ENCODE measurements at regions not wholly inside any gene's neighbourhood (a gene's known extent, or its start where the extent isn't known, plus 50 kb on each side); places are given as distances from the start of the nearest gene placed in this dataset.
A peak's percentile ranks its signal among the peaks of the same experiment; 100 is the strongest.

DNA sequence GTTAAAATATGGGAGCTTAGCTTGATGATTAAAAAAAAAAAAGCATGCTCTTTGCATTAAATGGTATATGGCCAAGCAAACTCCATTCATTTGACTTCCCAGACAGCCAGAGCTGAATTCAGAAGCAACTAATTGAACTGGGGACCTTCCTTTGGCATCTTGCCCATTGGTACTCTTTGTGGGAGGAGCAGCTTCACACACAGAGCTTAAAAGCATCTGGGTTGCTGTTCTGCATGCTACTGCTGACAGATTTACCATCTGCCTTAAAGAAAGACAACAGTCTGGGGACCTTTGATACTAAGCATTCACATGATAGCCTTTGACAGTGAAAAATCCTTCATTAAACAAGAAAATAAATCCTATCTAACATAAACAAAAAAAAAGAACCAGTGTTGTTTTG lies 977.9 kb downstream of the TMTC2 start:
- no peak for TF ChIP-seq POLR2AphosphoS5 (IDR thresholded peaks at IDR 0.05; ENCODE audit: borderline replicate concordance, low read depth, low read length)
- no peak for TF ChIP-seq EZH2 (IDR thresholded peaks at IDR 0.05)
- TF ChIP-seq FOXP2 (optimal IDR thresholded peaks at IDR 0.05; ENCODE audit: control extremely low read depth, extremely low read length, insufficient read depth) = no peak
- Histone ChIP-seq H3K9me3 (ENCODE audit: low read depth, low read length) (no peaks in the 10 kb centered on the region), H3K4me3 (no peak overlapping the region), H3K27ac (no peak overlapping the region), H3K9ac (ENCODE audit: insufficient read length) (no peak overlapping the region), H3K36me3 (ENCODE audit: insufficient read depth, low read length) (no peaks in the 10 kb centered on the region)
- DNase-seq (ENCODE audit: low read depth, low spot score) = peak; percentile 3

- no peak for DNase-seq (ENCODE audit: low read depth, low spot score)
- Histone ChIP-seq H3K36me3 (ENCODE audit: insufficient read depth, low read length) (no peaks in the 10 kb centered on the region), H3K9me3 (ENCODE audit: low read depth, low read length) (no peaks in the 10 kb centered on the region), H3K27ac (no peak overlapping the region), H3K4me3 (no peak overlapping the region), H3K9ac (ENCODE audit: insufficient read length) (no peak overlapping the region)
- TF ChIP-seq FOXP2 (optimal IDR thresholded peaks at IDR 0.05; ENCODE audit: control extremely low read depth, extremely low read length, insufficient read depth) (no peak), POLR2AphosphoS5 (IDR thresholded peaks at IDR 0.05; ENCODE audit: borderline replicate concordance, low read depth, low read length) (no peak), EZH2 (IDR thresholded peaks at IDR 0.05) (no peak)
These were observed 974.1 kb downstream of the TMTC2 start for GRCh38 chr12:83660727-83661358.

DNA sequence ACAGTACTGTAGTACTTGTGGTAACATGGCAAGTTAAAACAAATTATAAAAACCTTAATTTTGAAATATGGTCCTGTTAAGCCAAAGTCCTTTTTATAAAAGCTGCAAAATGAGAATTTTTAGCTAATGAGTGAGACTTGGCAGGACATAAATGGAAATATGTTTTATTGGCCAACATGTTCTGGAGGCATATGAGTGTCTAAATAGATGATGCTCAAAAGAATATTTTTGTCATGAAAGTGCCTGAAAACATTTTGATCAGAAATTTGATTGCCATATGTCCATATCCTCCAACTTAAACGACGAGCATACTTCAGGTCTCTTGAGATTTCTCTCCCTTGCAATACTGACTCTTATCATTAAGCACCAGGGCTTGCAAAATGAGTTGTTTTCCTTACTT lies 972.6 kb downstream of the TMTC2 start:
- H3K9me3 ChIP-seq (ENCODE audit: low read depth, low read length) = no peaks in the 10 kb centered on the region
- H3K36me3 ChIP-seq (ENCODE audit: insufficient read depth, low read length) = no peaks in the 10 kb centered on the region
- DNase-seq (ENCODE audit: low read depth, low spot score) = no peak
- no peak overlapping the region for H3K4me3 ChIP-seq
- no peak overlapping the region for H3K9ac ChIP-seq (ENCODE audit: insufficient read length)
- TF ChIP-seq FOXP2 (optimal IDR thresholded peaks at IDR 0.05; ENCODE audit: control extremely low read depth, extremely low read length, insufficient read depth) (no peak), EZH2 (IDR thresholded peaks at IDR 0.05) (no peak), POLR2AphosphoS5 (IDR thresholded peaks at IDR 0.05; ENCODE audit: borderline replicate concordance, low read depth, low read length) (no peak)
- H3K27ac ChIP-seq = no peak overlapping the region

GRCh38 chr12:83656004-83656403 lies 969.3 kb downstream of the TMTC2 start:
- Histone ChIP-seq H3K36me3 (ENCODE audit: insufficient read depth, low read length) (no peaks in the 10 kb centered on the region), H3K27ac (no peak overlapping the region), H3K9ac (ENCODE audit: insufficient read length) (no peak overlapping the region), H3K4me3 (no peak overlapping the region), H3K9me3 (ENCODE audit: low read depth, low read length) (no peaks in the 10 kb centered on the region)
- no peak for DNase-seq (ENCODE audit: low read depth, low spot score)
- TF ChIP-seq FOXP2 (optimal IDR thresholded peaks at IDR 0.05; ENCODE audit: control extremely low read depth, extremely low read length, insufficient read depth) (no peak), EZH2 (IDR thresholded peaks at IDR 0.05) (no peak), POLR2AphosphoS5 (IDR thresholded peaks at IDR 0.05; ENCODE audit: borderline replicate concordance, low read depth, low read length) (no peak)

DNA sequence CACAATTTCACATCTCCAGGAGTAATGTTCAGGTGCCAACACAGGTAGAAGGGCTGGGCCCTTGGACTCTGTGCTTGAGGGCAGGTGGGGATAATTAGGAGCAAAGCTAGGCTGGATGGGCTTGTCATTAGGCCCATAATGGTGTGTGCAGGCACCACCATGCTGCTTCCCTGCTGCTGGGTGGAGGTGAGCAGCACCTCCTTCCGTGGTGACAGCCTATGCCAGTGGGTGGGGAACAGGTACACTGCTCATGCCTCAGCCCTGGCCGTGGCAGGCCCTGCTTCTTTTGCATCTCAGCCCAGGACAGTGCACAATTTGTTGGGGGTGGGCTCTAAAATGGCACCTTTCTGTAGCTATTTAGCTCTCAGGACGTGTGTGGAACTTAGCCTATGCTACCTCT lies 955.5 kb downstream of the TMTC2 start:
- Histone ChIP-seq H3K36me3 (ENCODE audit: insufficient read depth, low read length) (no peaks in the 10 kb centered on the region), H3K9me3 (ENCODE audit: low read depth, low read length) (no peaks in the 10 kb centered on the region), H3K27ac (no peak overlapping the region), H3K9ac (ENCODE audit: insufficient read length) (no peak overlapping the region), H3K4me3 (no peak overlapping the region)
- TF ChIP-seq FOXP2 (optimal IDR thresholded peaks at IDR 0.05; ENCODE audit: control extremely low read depth, extremely low read length, insufficient read depth) = no peak
- TF ChIP-seq POLR2AphosphoS5 (IDR thresholded peaks at IDR 0.05; ENCODE audit: borderline replicate concordance, low read depth, low read length) = no peak
- TF ChIP-seq EZH2 (IDR thresholded peaks at IDR 0.05) = no peak
- no peak for DNase-seq (ENCODE audit: low read depth, low spot score)

GRCh38 chr12:83641789-83642188 lies 955.1 kb downstream of the TMTC2 start:
- no peak for DNase-seq (ENCODE audit: low read depth, low spot score)
- H3K27ac ChIP-seq = no peak overlapping the region
- no peaks in the 10 kb centered on the region for H3K36me3 ChIP-seq (ENCODE audit: insufficient read depth, low read length)
- H3K9me3 ChIP-seq (ENCODE audit: low read depth, low read length) = no peaks in the 10 kb centered on the region
- no peak for TF ChIP-seq FOXP2 (optimal IDR thresholded peaks at IDR 0.05; ENCODE audit: control extremely low read depth, extremely low read length, insufficient read depth)
- no peak for TF ChIP-seq EZH2 (IDR thresholded peaks at IDR 0.05)
- H3K4me3 ChIP-seq = no peak overlapping the region
- H3K9ac ChIP-seq (ENCODE audit: insufficient read length) = no peak overlapping the region

DNA sequence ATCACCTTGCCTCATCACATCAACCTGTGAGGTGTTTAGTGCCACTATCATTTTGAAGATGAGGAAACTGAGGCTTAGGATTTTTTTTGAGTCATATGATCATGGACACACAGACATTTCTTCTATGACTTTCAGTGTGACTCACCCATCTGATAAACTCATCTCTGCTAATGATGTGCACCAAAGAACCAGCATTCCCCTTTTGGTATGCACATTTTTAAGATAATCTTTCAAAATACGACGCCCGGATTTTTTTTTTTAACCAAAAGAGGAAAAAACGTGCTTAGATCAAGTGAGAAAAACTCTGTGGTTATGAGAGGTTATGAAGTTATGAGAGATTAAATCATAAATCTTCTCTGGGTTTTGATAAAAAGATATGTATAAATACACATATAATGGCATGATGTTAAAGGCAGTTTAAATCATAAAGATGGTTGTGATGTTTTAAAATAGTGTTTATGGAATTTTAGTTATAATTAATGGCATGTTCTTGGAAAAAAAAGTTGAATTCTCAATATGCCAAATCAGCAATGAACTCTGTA lies 948.1 kb downstream of the TMTC2 start:
- Histone ChIP-seq H3K27ac (no peak overlapping the region), H3K36me3 (ENCODE audit: insufficient read depth, low read length) (no peaks in the 10 kb centered on the region), H3K4me3 (no peak overlapping the region), H3K9me3 (ENCODE audit: low read depth, low read length) (no peaks in the 10 kb centered on the region), H3K9ac (ENCODE audit: insufficient read length) (no peak overlapping the region)
- no peak for TF ChIP-seq FOXP2 (optimal IDR thresholded peaks at IDR 0.05; ENCODE audit: control extremely low read depth, extremely low read length, insufficient read depth)
- TF ChIP-seq POLR2AphosphoS5 (IDR thresholded peaks at IDR 0.05; ENCODE audit: borderline replicate concordance, low read depth, low read length) = no peak
- TF ChIP-seq EZH2 (IDR thresholded peaks at IDR 0.05) = no peak
- no peak for DNase-seq (ENCODE audit: low read depth, low spot score)

GRCh38 chr12:83630526-83630925 lies 943.8 kb downstream of the TMTC2 start:
- Histone ChIP-seq H3K9me3 (ENCODE audit: low read depth, low read length) (no peaks in the 10 kb centered on the region), H3K27ac (no peak overlapping the region), H3K4me3 (no peak overlapping the region), H3K36me3 (ENCODE audit: insufficient read depth, low read length) (no peaks in the 10 kb centered on the region), H3K9ac (ENCODE audit: insufficient read length) (no peak overlapping the region)
- no peak for TF ChIP-seq FOXP2 (optimal IDR thresholded peaks at IDR 0.05; ENCODE audit: control extremely low read depth, extremely low read length, insufficient read depth)
- no peak for TF ChIP-seq EZH2 (IDR thresholded peaks at IDR 0.05)
- no peak for TF ChIP-seq POLR2AphosphoS5 (IDR thresholded peaks at IDR 0.05; ENCODE audit: borderline replicate concordance, low read depth, low read length)
- DNase-seq (ENCODE audit: low read depth, low spot score) = no peak

- no peaks in the 10 kb centered on the region for H3K36me3 ChIP-seq (ENCODE audit: insufficient read depth, low read length)
- TF ChIP-seq EZH2 (IDR thresholded peaks at IDR 0.05) (no peak), FOXP2 (optimal IDR thresholded peaks at IDR 0.05; ENCODE audit: control extremely low read depth, extremely low read length, insufficient read depth) (no peak), POLR2AphosphoS5 (IDR thresholded peaks at IDR 0.05; ENCODE audit: borderline replicate concordance, low read depth, low read length) (no peak)
- H3K9me3 ChIP-seq (ENCODE audit: low read depth, low read length) = no peaks in the 10 kb centered on the region
- DNase-seq (ENCODE audit: low read depth, low spot score) = no peak
- H3K4me3 ChIP-seq = no peak overlapping the region
- H3K27ac ChIP-seq = no peak overlapping the region
- no peak overlapping the region for H3K9ac ChIP-seq (ENCODE audit: insufficient read length)
These were observed 943.2 kb downstream of the TMTC2 start for GRCh38 chr12:83629931-83630330.
